CD4-positive, alpha-beta T cell treated with Interferon gamma for 1 hour (primary cell): ENCODE measurements at regions not wholly inside any gene's neighbourhood (a gene's known extent, or its start where the extent isn't known, plus 50 kb on each side); places are given as distances from the start of the nearest gene placed in this dataset.
"Not testable (repeated sequence)": the region's sequence is repeated elsewhere in the genome, so short reads cannot be mapped to it uniquely, and the experiment has no call there.

Experiments used
- DNase-seq: peaks from one replicate; pipeline ENCODE4 v3.0.0-alpha.2; 2020

GRCh38 chr16:65751622-65752521 is 614.6 kb upstream of the CDH5 start:
- DNase-seq, result no peak

- DNase-seq, result no peak
These were observed 617.0 kb upstream of the CDH5 start for GRCh38 chr16:65749506-65749905.

- no peak for DNase-seq
These were observed 619.5 kb upstream of the CDH5 start for GRCh38 chr16:65746941-65747340.

GRCh38 chr16:65745201-65745708 is 621.2 kb upstream of the CDH5 start:
- DNase-seq, result no peak

GRCh38 chr16:65744401-65744800 is 622.1 kb upstream of the CDH5 start:
- no peak for DNase-seq

GRCh38 chr16:65743558-65743957 is 621.7 kb upstream of the CDH11 start:
- DNase-seq, result no peak

- DNase-seq, result no peak
These were observed 618.8 kb upstream of the CDH11 start for GRCh38 chr16:65740711-65741110.

GRCh38 chr16:65739518-65739917 is 617.7 kb upstream of the CDH11 start:
- no peak for DNase-seq

- no peak for DNase-seq
These were observed 616.0 kb upstream of the CDH11 start for GRCh38 chr16:65737831-65738230.

- DNase-seq, result not testable (repeated sequence)
These were observed 613.8 kb upstream of the CDH11 start for GRCh38 chr16:65735615-65736014.

GRCh38 chr16:65733721-65734120 is 611.9 kb upstream of the CDH11 start:
- DNase-seq, result no peak

GRCh38 chr16:65731833-65732232 is 610.0 kb upstream of the CDH11 start:
- DNase-seq, result no peak

GRCh38 chr16:65728652-65729051 is 606.8 kb upstream of the CDH11 start:
- no peak for DNase-seq

- DNase-seq, result no peak
These were observed 606.3 kb upstream of the CDH11 start for GRCh38 chr16:65728167-65728566.

GRCh38 chr16:65727534-65728137 is 605.8 kb upstream of the CDH11 start:
- no peak for DNase-seq

GRCh38 chr16:65725156-65725845 is 603.4 kb upstream of the CDH11 start:
- peak; percentile 13 for DNase-seq

GRCh38 chr16:65722429-65722828 is 600.6 kb upstream of the CDH11 start:
- DNase-seq, result no peak

- DNase-seq, result no peak
These were observed 596.0 kb upstream of the CDH11 start for GRCh38 chr16:65717846-65718245.

GRCh38 chr16:65716737-65717700 is 595.2 kb upstream of the CDH11 start:
- no peak for DNase-seq

GRCh38 chr16:65713181-65713808 is 591.4 kb upstream of the CDH11 start:
- no peak for DNase-seq

GRCh38 chr16:65710107-65710506 is 588.2 kb upstream of the CDH11 start:
- DNase-seq, result no peak

- no peak for DNase-seq
These were observed 583.0 kb upstream of the CDH11 start for GRCh38 chr16:65704866-65705265.
